Ishikawa (cell line): ENCODE measurements at regions not wholly inside any gene's neighbourhood (a gene's known extent, or its start where the extent isn't known, plus 50 kb on each side); places are given as distances from the start of the nearest gene placed in this dataset.

Experiments
- CEBPB ChIP-seq: IDR thresholded peaks from 2 replicates; pipeline ENCODE4 v1.6.1; 2012
- CREB1 ChIP-seq: IDR thresholded peaks from 2 replicates; pipeline ENCODE4 v1.6.1; 2012; ENCODE audit warnings: low read depth
- EP300 ChIP-seq: IDR thresholded peaks from 2 replicates; pipeline ENCODE4 v1.6.1; 2012; ENCODE audit warnings: borderline replicate concordance
- FOXM1 ChIP-seq: IDR thresholded peaks from 2 replicates; pipeline ENCODE4 v1.6.1; 2012; ENCODE audit warnings: low read depth, borderline replicate concordance
- RAD21 ChIP-seq: IDR thresholded peaks from 2 replicates; pipeline ENCODE4 v1.6.1; 2012; ENCODE audit warnings: low read depth
- TCF12 ChIP-seq: IDR thresholded peaks from 2 replicates; pipeline ENCODE4 v1.6.1; 2012; ENCODE audit warnings: low read depth
- TEAD4 ChIP-seq: IDR thresholded peaks from 2 replicates; pipeline ENCODE4 v1.6.1; 2012
- YY1 ChIP-seq: IDR thresholded peaks from 2 replicates; pipeline ENCODE4 v1.6.1; 2012; ENCODE audit warnings: low read depth
- ZBTB7A ChIP-seq: IDR thresholded peaks from 2 replicates; pipeline ENCODE4 v1.6.1; 2012; ENCODE audit warnings: low read depth
- TF ChIP-seq, protein P1 (sequence below): IDR thresholded peaks from 2 replicates; pipeline ENCODE4 v1.6.1; 2012; ENCODE audit warnings: low read depth, mild to moderate bottlenecking
- TF ChIP-seq, protein P2 (sequence below): IDR thresholded peaks from 2 replicates; pipeline ENCODE4 v1.6.1; 2012

DNA sequence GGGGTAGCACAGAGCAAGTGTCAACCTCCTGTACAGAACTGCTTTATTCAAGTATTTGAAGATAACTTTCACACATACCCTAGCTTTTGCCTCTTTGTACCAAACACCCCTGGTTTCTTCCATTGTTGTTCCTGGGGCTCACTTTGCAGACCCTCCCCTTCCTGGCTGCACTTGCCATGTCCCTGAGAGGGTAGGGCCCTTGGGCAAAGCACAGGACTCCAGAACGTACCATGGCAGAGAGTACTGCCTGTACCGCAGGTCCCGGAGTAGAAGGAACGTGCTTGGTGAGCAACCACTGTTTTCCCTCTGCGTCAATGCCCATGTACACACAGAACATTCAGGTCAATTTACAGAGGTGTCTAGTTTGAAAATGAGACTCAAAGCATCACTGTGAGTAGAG is 290.4 kb downstream of the EN1 start:
- TF ChIP-seq RAD21: no peak
- TF ChIP-seq, protein P1, sequence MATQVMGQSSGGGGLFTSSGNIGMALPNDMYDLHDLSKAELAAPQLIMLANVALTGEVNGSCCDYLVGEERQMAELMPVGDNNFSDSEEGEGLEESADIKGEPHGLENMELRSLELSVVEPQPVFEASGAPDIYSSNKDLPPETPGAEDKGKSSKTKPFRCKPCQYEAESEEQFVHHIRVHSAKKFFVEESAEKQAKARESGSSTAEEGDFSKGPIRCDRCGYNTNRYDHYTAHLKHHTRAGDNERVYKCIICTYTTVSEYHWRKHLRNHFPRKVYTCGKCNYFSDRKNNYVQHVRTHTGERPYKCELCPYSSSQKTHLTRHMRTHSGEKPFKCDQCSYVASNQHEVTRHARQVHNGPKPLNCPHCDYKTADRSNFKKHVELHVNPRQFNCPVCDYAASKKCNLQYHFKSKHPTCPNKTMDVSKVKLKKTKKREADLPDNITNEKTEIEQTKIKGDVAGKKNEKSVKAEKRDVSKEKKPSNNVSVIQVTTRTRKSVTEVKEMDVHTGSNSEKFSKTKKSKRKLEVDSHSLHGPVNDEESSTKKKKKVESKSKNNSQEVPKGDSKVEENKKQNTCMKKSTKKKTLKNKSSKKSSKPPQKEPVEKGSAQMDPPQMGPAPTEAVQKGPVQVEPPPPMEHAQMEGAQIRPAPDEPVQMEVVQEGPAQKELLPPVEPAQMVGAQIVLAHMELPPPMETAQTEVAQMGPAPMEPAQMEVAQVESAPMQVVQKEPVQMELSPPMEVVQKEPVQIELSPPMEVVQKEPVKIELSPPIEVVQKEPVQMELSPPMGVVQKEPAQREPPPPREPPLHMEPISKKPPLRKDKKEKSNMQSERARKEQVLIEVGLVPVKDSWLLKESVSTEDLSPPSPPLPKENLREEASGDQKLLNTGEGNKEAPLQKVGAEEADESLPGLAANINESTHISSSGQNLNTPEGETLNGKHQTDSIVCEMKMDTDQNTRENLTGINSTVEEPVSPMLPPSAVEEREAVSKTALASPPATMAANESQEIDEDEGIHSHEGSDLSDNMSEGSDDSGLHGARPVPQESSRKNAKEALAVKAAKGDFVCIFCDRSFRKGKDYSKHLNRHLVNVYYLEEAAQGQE: no peak
- TF ChIP-seq CEBPB: no peak
- no peak for TF ChIP-seq TEAD4
- no peak for TF ChIP-seq EP300
- no peak for TF ChIP-seq YY1
- TF ChIP-seq, protein P2, sequence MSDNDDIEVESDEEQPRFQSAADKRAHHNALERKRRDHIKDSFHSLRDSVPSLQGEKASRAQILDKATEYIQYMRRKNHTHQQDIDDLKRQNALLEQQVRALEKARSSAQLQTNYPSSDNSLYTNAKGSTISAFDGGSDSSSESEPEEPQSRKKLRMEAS: no peak
- no peak for TF ChIP-seq ZBTB7A
- TF ChIP-seq CREB1: no peak
- TF ChIP-seq TCF12: no peak
- TF ChIP-seq FOXM1: no peak
